DND-41 (cell line): ENCODE measurements at regions not wholly inside any gene's neighbourhood (a gene's known extent, or its start where the extent isn't known, plus 50 kb on each side); places are given as distances from the start of the nearest gene placed in this dataset.

Experiments used
- EZH2 ChIP-seq: IDR thresholded peaks from 3 replicates; pipeline ENCODE4 v1.6.1; 2012; ENCODE audit warnings: borderline replicate concordance, low read depth, mild to moderate bottlenecking, moderate library complexity, low read length, inconsistent platforms; ENCODE audit not compliant: severe bottlenecking
- TF ChIP-seq, protein P1 (sequence below): IDR thresholded peaks from 2 replicates; pipeline ENCODE4 v1.5.1; 2012; ENCODE audit warnings: borderline replicate concordance, low read length, moderate library complexity, mild to moderate bottlenecking; ENCODE audit not compliant: poor library complexity, severe bottlenecking; ENCODE audit errors: extremely low read depth

DNA sequence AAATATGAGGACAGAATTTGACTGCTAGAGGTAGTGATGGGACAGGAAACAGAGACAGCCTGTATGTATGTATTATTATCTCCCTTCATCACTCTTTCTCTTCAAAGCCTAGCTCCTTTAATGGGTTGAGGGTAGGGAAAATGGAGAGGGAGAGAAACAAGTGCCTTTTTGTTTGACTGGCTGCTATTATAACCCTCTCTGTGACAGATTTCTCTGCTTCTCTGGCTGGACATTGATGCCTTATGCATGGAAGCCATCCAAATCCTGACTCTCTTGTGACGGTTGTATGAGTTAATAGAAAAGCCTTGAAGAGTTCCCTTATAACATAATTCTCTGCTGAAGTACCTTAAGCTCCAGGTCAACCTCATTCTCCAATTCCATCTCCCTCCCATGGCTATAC is 118.5 kb upstream of the COL5A2 start:
- TF ChIP-seq, protein P1, sequence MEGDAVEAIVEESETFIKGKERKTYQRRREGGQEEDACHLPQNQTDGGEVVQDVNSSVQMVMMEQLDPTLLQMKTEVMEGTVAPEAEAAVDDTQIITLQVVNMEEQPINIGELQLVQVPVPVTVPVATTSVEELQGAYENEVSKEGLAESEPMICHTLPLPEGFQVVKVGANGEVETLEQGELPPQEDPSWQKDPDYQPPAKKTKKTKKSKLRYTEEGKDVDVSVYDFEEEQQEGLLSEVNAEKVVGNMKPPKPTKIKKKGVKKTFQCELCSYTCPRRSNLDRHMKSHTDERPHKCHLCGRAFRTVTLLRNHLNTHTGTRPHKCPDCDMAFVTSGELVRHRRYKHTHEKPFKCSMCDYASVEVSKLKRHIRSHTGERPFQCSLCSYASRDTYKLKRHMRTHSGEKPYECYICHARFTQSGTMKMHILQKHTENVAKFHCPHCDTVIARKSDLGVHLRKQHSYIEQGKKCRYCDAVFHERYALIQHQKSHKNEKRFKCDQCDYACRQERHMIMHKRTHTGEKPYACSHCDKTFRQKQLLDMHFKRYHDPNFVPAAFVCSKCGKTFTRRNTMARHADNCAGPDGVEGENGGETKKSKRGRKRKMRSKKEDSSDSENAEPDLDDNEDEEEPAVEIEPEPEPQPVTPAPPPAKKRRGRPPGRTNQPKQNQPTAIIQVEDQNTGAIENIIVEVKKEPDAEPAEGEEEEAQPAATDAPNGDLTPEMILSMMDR = no peak
- no peak for TF ChIP-seq EZH2
